CD8-positive, alpha-beta memory T cell (primary cell): ENCODE measurements at regions not wholly inside any gene's neighbourhood (a gene's known extent, or its start where the extent isn't known, plus 50 kb on each side); places are given as distances from the start of the nearest gene placed in this dataset.

Experiments
- CTCF ChIA-PET: fragments of 350-600 bp; sonication (Branson Sonifier 250); formaldehyde crosslinking; loops from one replicate; lab custom pipeline; 2021; ENCODE audit warnings: antibody characterized with exemption; lab: Charles Lee
- POLR2A ChIA-PET: fragments of 350-600 bp; sonication (Branson Sonifier 250); formaldehyde crosslinking; loops from one replicate; lab custom pipeline; 2021; ENCODE audit warnings: antibody characterized with exemption; lab: Charles Lee
- DNase-seq, 5 donors: peaks; one replicate each; pipeline versions ENCODE4 v3.0.0 to v3.0.0-alpha.2; 2020 to 2022; ENCODE audit warnings: mixed read lengths in 1 of 5
- H3K27ac ChIP-seq: one replicate; pipeline ENCODE4 v1.7.0; 2013; ENCODE audit warnings: low read depth, mild to moderate bottlenecking, low read length, moderate library complexity
- H3K27me3 ChIP-seq: 2 replicates; pipeline ENCODE4 v1.7.0; 2013; ENCODE audit warnings: low read length, mild to moderate bottlenecking; ENCODE audit not compliant: insufficient read depth, poor library complexity, severe bottlenecking
- H3K36me3 ChIP-seq: 2 replicates; pipeline ENCODE4 v1.7.0; 2013; ENCODE audit warnings: mild to moderate bottlenecking, low read length, moderate library complexity; ENCODE audit not compliant: insufficient read depth
- H3K4me1 ChIP-seq: 2 replicates; pipeline ENCODE4 v1.7.0; 2013; ENCODE audit warnings: mild to moderate bottlenecking, low read length, moderate library complexity; ENCODE audit not compliant: insufficient read depth
- H3K4me3 ChIP-seq: 2 replicates; pipeline ENCODE4 v1.7.0; 2013; ENCODE audit warnings: mild to moderate bottlenecking, low read length
- H3K9me3 ChIP-seq: 2 replicates; pipeline ENCODE4 v1.7.0; 2013; ENCODE audit warnings: mild to moderate bottlenecking, low read length
- H3K27ac Mint-ChIP-seq, 8 donors: one replicate each; pipeline ENCODE4 v1.8.0; 2020 to 2021; ENCODE audit warnings: mixed read lengths in 8 of 8, mild to moderate bottlenecking in 6 of 8, inconsistent platforms in 3 of 8, moderate library complexity in 3 of 8
- H3K27me3 Mint-ChIP-seq, 2 donors: one replicate each; pipeline ENCODE4 v1.8.0; 2020 to 2021; ENCODE audit warnings: mixed read lengths in 2 of 2, mild to moderate bottlenecking in 1 of 2, moderate library complexity in 1 of 2
- H3K36me3 Mint-ChIP-seq, 3 donors: one replicate each; pipeline ENCODE4 v1.8.0; 2020 to 2021; ENCODE audit warnings: mixed read lengths in 3 of 3, inconsistent platforms in 1 of 3, mild to moderate bottlenecking in 1 of 3
- H3K4me1 Mint-ChIP-seq, 3 donors: one replicate each; pipeline ENCODE4 v1.8.0; 2020 to 2021; ENCODE audit warnings: mixed read lengths in 3 of 3, inconsistent platforms in 1 of 3, mild to moderate bottlenecking in 1 of 3
- H3K4me3 Mint-ChIP-seq, 7 donors: one replicate each; pipeline ENCODE4 v1.8.0; 2020 to 2021; ENCODE audit warnings: mixed read lengths in 7 of 7, mild to moderate bottlenecking in 6 of 7, moderate library complexity in 4 of 7, inconsistent platforms in 2 of 7
- H3K9me3 Mint-ChIP-seq, 5 donors: one replicate each; pipeline ENCODE4 v1.8.0; 2020 to 2022; ENCODE audit warnings: mixed read lengths in 5 of 5, mild to moderate bottlenecking in 3 of 5, moderate library complexity in 2 of 5, inconsistent platforms in 1 of 5

GRCh38 chr11:34749666-34750659 lies 129.1 kb downstream of the EHF start:
- H3K9me3 ChIP-seq: no peaks in the 10 kb centered on the region
- POLR2A ChIA-PET: no interaction called here
- Mint-ChIP-seq H3K36me3 (no peaks in the 10 kb centered on the region), H3K27me3 (peaks cover 2 to 6% of the 10 kb centered on the region in 2 donors), H3K4me1 (no peaks in the 10 kb centered on the region), H3K9me3 (no peaks in the 10 kb centered on the region), H3K4me3 (no peak overlapping the region), H3K27ac (no peak overlapping the region)
- no peaks in the 10 kb centered on the region for H3K36me3 ChIP-seq
- H3K4me3 ChIP-seq: no peak overlapping the region
- H3K27me3 ChIP-seq: no peaks in the 10 kb centered on the region
- CTCF ChIA-PET: no interaction called here
- no peak for DNase-seq
- H3K4me1 ChIP-seq: no peaks in the 10 kb centered on the region
- no peak overlapping the region for H3K27ac ChIP-seq

- no peak for DNase-seq
- Histone ChIP-seq H3K27me3 (no peaks in the 10 kb centered on the region), H3K36me3 (no peaks in the 10 kb centered on the region), H3K4me1 (no peaks in the 10 kb centered on the region), H3K27ac (no peak overlapping the region), H3K4me3 (no peak overlapping the region), H3K9me3 (no peaks in the 10 kb centered on the region)
- Mint-ChIP-seq H3K9me3 (no peaks in the 10 kb centered on the region), H3K27ac (no peak overlapping the region), H3K36me3 (no peaks in the 10 kb centered on the region), H3K4me1 (no peaks in the 10 kb centered on the region), H3K27me3 (peaks cover 2 to 7% of the 10 kb centered on the region in 2 donors), H3K4me3 (no peak overlapping the region)
- POLR2A ChIA-PET: no interaction called here
- CTCF ChIA-PET: no interaction called here
These were observed 127.1 kb downstream of the EHF start for GRCh38 chr11:34748036-34748435.

GRCh38 chr11:34747251-34747650 lies 126.4 kb downstream of the EHF start:
- Histone ChIP-seq H3K27ac (no peak overlapping the region), H3K27me3 (no peaks in the 10 kb centered on the region), H3K4me3 (no peak overlapping the region), H3K4me1 (no peaks in the 10 kb centered on the region), H3K9me3 (no peaks in the 10 kb centered on the region), H3K36me3 (no peaks in the 10 kb centered on the region)
- Mint-ChIP-seq H3K27ac (no peak overlapping the region), H3K4me1 (no peaks in the 10 kb centered on the region), H3K36me3 (no peaks in the 10 kb centered on the region), H3K27me3 (peaks cover 2 to 9% of the 10 kb centered on the region in 2 donors), H3K9me3 (no peaks in the 10 kb centered on the region), H3K4me3 (no peak overlapping the region)
- ChIA-PET CTCF (no interaction called here), POLR2A (no interaction called here)
- DNase-seq: no peak

GRCh38 chr11:34745195-34745594 lies 124.3 kb downstream of the EHF start:
- H3K4me1 ChIP-seq: no peaks in the 10 kb centered on the region
- no peaks in the 10 kb centered on the region for H3K27me3 ChIP-seq
- no peaks in the 10 kb centered on the region for H3K9me3 ChIP-seq
- no peaks in the 10 kb centered on the region for H3K9me3 Mint-ChIP-seq
- no peak overlapping the region for H3K27ac ChIP-seq
- H3K27ac Mint-ChIP-seq: no peak overlapping the region
- POLR2A ChIA-PET: no interaction called here
- H3K4me3 Mint-ChIP-seq: no peak overlapping the region
- no peaks in the 10 kb centered on the region for H3K36me3 Mint-ChIP-seq
- H3K4me3 ChIP-seq: no peak overlapping the region
- CTCF ChIA-PET: no interaction called here
- no peaks in the 10 kb centered on the region for H3K36me3 ChIP-seq
- no peak for DNase-seq
- H3K4me1 Mint-ChIP-seq: no peaks in the 10 kb centered on the region
- H3K27me3 Mint-ChIP-seq: peaks cover 0 to 26% of the 10 kb centered on the region in 2 donors

GRCh38 chr11:34744511-34744910 lies 123.6 kb downstream of the EHF start:
- Histone ChIP-seq H3K27ac (no peak overlapping the region), H3K9me3 (no peaks in the 10 kb centered on the region), H3K4me1 (no peaks in the 10 kb centered on the region), H3K36me3 (no peaks in the 10 kb centered on the region), H3K4me3 (no peak overlapping the region), H3K27me3 (no peaks in the 10 kb centered on the region)
- Mint-ChIP-seq H3K36me3 (no peaks in the 10 kb centered on the region), H3K9me3 (no peaks in the 10 kb centered on the region), H3K4me3 (no peak overlapping the region), H3K4me1 (no peaks in the 10 kb centered on the region), H3K27ac (no peak overlapping the region), H3K27me3 (peaks cover 0 to 29% of the 10 kb centered on the region in 2 donors)
- DNase-seq: no peak
- CTCF ChIA-PET: no interaction called here
- POLR2A ChIA-PET: no interaction called here

- Mint-ChIP-seq H3K9me3 (peaks cover 0 to 7% (median 3%) of the 10 kb centered on the region in 5 donors), H3K4me3 (no peak overlapping the region), H3K27ac (no peak overlapping the region), H3K27me3 (peaks cover 12 to 59% of the 10 kb centered on the region in 2 donors), H3K36me3 (no peaks in the 10 kb centered on the region), H3K4me1 (no peaks in the 10 kb centered on the region)
- ChIA-PET CTCF (no interaction called here), POLR2A (no interaction called here)
- Histone ChIP-seq H3K9me3 (no peaks in the 10 kb centered on the region), H3K4me1 (no peaks in the 10 kb centered on the region), H3K27ac (no peak overlapping the region), H3K27me3 (no peaks in the 10 kb centered on the region), H3K4me3 (no peak overlapping the region), H3K36me3 (no peaks in the 10 kb centered on the region)
- DNase-seq: no peak
These were observed 117.3 kb downstream of the EHF start for GRCh38 chr11:34738237-34738636.

- Mint-ChIP-seq H3K9me3 (peaks cover 0 to 5% (median 3%) of the 10 kb centered on the region in 5 donors), H3K4me3 (no peak overlapping the region), H3K27ac (no peak overlapping the region), H3K27me3 (peaks cover 24 to 57% of the 10 kb centered on the region in 2 donors), H3K4me1 (peaks cover 0 to 3% (median 0%) of the 10 kb centered on the region in 3 donors), H3K36me3 (no peaks in the 10 kb centered on the region)
- no peaks in the 10 kb centered on the region for H3K4me1 ChIP-seq
- H3K36me3 ChIP-seq: no peaks in the 10 kb centered on the region
- H3K9me3 ChIP-seq: no peaks in the 10 kb centered on the region
- CTCF ChIA-PET: no interaction called here
- H3K27ac ChIP-seq: no peak overlapping the region
- no peak for DNase-seq
- H3K27me3 ChIP-seq: no peaks in the 10 kb centered on the region
- POLR2A ChIA-PET: no interaction called here
- H3K4me3 ChIP-seq: no peak overlapping the region
These were observed 111.9 kb downstream of the EHF start for GRCh38 chr11:34732831-34733230.

- POLR2A ChIA-PET: no interaction called here
- Mint-ChIP-seq H3K27me3 (peaks cover 24 to 48% of the 10 kb centered on the region in 2 donors), H3K36me3 (no peaks in the 10 kb centered on the region), H3K4me3 (no peak overlapping the region), H3K27ac (no peak overlapping the region), H3K9me3 (peaks cover 0 to 2% (median 0%) of the 10 kb centered on the region in 5 donors), H3K4me1 (peaks cover 7 to 13% (median 8%) of the 10 kb centered on the region in 3 donors)
- Histone ChIP-seq H3K4me1 (no peaks in the 10 kb centered on the region), H3K4me3 (no peak overlapping the region), H3K9me3 (no peaks in the 10 kb centered on the region), H3K36me3 (no peaks in the 10 kb centered on the region), H3K27ac (no peak overlapping the region), H3K27me3 (no peaks in the 10 kb centered on the region)
- DNase-seq: no peak
- CTCF ChIA-PET: no interaction called here
These were observed 110.7 kb downstream of the EHF start for GRCh38 chr11:34731603-34732002.
